ENCODE measurements at regions not wholly inside any gene's neighbourhood (a gene's known extent, or its start where the extent isn't known, plus 50 kb on each side); places are given as distances from the start of the nearest gene placed in this dataset.

- no peak for TF ChIP-seq CTCF (IDR thresholded peaks at IDR 0.05; ENCODE audit: low read depth, low read length)
- Histone ChIP-seq H3K4me3 (ENCODE audit: low read depth, low read length) (no peak overlapping the region), H3K27me3 (ENCODE audit: insufficient read depth, low read depth, severe bottlenecking) (no peaks in the 10 kb centered on the region), H3K9me3 (ENCODE audit: severe bottlenecking) (no peaks in the 10 kb centered on the region), H3K27ac (no peak overlapping the region), H3K36me3 (no peaks in the 10 kb centered on the region)
- no peak for DNase-seq
Observed at GRCh38 chr3:102078401-102078800, 229.1 kb downstream of the NFKBIZ start.

DNA sequence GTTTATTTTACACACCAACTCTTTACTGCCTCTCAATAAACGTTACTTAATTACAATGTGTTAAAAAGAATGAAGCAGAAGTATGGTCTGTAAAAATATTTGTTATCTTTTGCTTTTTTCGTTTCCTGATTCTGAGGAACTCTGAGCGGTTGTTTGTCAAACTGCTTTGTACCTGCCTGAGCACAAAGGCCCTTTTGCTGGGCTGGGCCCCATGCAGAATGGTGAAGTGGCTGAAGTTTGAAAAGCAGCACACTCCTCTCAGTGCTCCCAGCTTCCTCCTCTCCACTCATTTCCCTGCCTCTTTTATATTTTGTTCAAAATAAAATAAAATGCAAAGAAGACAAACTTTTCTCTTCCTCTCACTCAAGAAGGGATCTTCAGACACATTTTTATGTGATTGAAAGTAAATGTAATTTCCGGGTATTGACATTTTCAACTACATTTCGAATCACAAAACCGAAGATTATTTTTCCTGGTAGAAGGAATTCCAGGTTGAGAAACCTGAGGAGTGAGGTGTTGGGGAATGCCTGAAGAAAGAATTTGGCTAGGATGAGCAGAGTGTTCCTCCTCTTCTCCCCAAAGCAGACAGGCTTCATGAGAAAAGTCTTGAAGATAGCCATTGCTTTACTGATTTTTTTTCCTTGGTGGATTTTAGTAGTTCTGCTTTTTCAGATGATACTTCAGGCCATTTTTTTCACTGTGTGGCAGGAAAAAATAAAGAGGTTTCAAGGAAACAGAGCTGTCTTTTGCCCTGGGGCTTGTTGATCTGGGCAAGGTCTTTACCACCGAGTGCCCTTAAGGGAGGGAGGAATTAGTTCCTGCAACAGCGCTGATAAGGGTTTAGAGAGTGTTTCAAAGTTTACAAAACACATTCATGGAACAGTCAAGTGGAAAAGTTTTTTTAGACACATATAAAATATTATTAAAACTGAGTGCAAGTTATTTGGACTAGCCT, 229.8 kb downstream of the NFKBIZ start:
- Histone ChIP-seq H3K9me3 (ENCODE audit: severe bottlenecking) (no peaks in the 10 kb centered on the region), H3K27ac (no peak overlapping the region), H3K36me3 (no peaks in the 10 kb centered on the region), H3K4me3 (ENCODE audit: low read depth, low read length) (no peak overlapping the region), H3K27me3 (ENCODE audit: insufficient read depth, low read depth, severe bottlenecking) (no peaks in the 10 kb centered on the region)
- TF ChIP-seq CTCF (IDR thresholded peaks at IDR 0.05; ENCODE audit: low read depth, low read length): no peak
- no peak for DNase-seq

- H3K27ac ChIP-seq: no peak overlapping the region
- no peak for TF ChIP-seq CTCF (IDR thresholded peaks at IDR 0.05; ENCODE audit: low read depth, low read length)
- H3K27me3 ChIP-seq (ENCODE audit: insufficient read depth, low read depth, severe bottlenecking): no peaks in the 10 kb centered on the region
- H3K9me3 ChIP-seq (ENCODE audit: severe bottlenecking): no peaks in the 10 kb centered on the region
- DNase-seq: no peak
- no peaks in the 10 kb centered on the region for H3K36me3 ChIP-seq
- H3K4me3 ChIP-seq (ENCODE audit: low read depth, low read length): no peak overlapping the region
Observed at GRCh38 chr3:102079809-102080197, 230.5 kb downstream of the NFKBIZ start.

DNA sequence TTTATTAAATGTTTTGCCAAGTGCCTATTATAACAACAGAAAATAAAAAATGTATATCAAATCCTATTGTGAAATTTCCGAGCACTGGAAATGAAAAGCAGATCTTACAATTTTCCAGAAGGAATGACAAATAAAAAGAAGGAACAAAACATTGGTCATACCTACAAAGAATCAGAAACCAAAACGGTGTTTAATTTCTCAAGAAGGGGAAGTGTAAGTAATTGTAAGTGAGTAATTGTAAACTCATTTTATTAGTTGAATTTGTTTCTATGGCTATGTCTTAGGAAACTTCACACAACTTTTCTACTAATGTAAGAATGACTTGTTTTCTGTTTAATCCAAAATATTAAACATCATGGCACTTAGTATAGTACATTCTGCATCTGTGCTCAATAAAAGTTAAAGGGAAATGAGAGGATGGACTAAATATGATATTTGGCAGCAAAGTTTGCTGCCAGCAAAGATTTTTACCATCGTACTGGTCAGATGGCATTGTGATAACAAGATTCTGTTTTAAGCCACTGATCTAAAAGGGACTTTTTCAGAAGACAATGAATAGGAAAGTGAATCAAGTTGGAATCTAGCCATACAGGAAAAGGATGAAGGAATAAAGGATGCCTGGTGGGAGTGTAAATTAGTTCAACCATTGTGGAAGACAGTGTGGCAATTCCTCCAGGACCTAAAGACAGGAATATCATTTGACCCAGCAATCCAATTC, 232.4 kb downstream of the NFKBIZ start:
- Histone ChIP-seq H3K27me3 (ENCODE audit: insufficient read depth, low read depth, severe bottlenecking) (no peaks in the 10 kb centered on the region), H3K9me3 (ENCODE audit: severe bottlenecking) (no peaks in the 10 kb centered on the region), H3K27ac (no peak overlapping the region), H3K4me3 (ENCODE audit: low read depth, low read length) (no peak overlapping the region), H3K36me3 (no peaks in the 10 kb centered on the region)
- DNase-seq: no peak
- no peak for TF ChIP-seq CTCF (IDR thresholded peaks at IDR 0.05; ENCODE audit: low read depth, low read length)

- Histone ChIP-seq H3K9me3 (ENCODE audit: severe bottlenecking) (no peaks in the 10 kb centered on the region), H3K4me3 (ENCODE audit: low read depth, low read length) (no peak overlapping the region), H3K27ac (no peak overlapping the region), H3K27me3 (ENCODE audit: insufficient read depth, low read depth, severe bottlenecking) (no peaks in the 10 kb centered on the region), H3K36me3 (no peaks in the 10 kb centered on the region)
- no peak for TF ChIP-seq CTCF (IDR thresholded peaks at IDR 0.05; ENCODE audit: low read depth, low read length)
- no peak for DNase-seq
Observed at GRCh38 chr3:102083473-102083872, 234.2 kb downstream of the NFKBIZ start.
